GM12878 (cell line): ENCODE measurements at regions not wholly inside any gene's neighbourhood (a gene's known extent, or its start where the extent isn't known, plus 50 kb on each side); places are given as distances from the start of the nearest gene placed in this dataset.

Experiments
- ATAC-seq: fragments of 200-7000 bp; cut with Tn5 transposase; 3 replicates; pipeline ENCODE4 v1.9.1; 2020; ENCODE audit warnings: mild to moderate bottlenecking, moderate library complexity
- BruUV-seq: library from RNA; stranded (reverse); fragments of 400-500 nt; replicated peaks from 2 replicates; lab custom pipeline; 2021; lab: Mats Ljungman, UMichigan
- CTCF ChIA-PET: fragments of 300-600 bp; sonication (Branson Sonifier 250); formaldehyde crosslinking; extraction: SDS; loops from one replicate; lab custom pipeline; 2021; ENCODE audit warnings: inconsistent platforms; lab: Yijun Ruan, JAX
- POLR2A ChIA-PET: fragments of 350-600 bp; formaldehyde crosslinking; extraction: SDS; loops from one replicate; lab custom pipeline; 2021; ENCODE audit warnings: inconsistent platforms; lab: Charles Lee
- RAD21 ChIA-PET: fragments of 300-600 bp; sonication (Branson Sonifier 250); formaldehyde crosslinking; loops from one replicate; lab custom pipeline; 2023; ENCODE audit warnings: antibody characterized with exemption; ENCODE audit not compliant: unreplicated experiment; lab: Charles Lee
- SMC1A ChIA-PET: fragments of 300-600 bp; sonication (Branson Sonifier 250); formaldehyde crosslinking; loops from one replicate; lab custom pipeline; 2023; ENCODE audit not compliant: unreplicated experiment, uncharacterized antibody; lab: Charles Lee
- DNase-seq: peaks from one replicate; pipeline ENCODE4 v3.0.0-alpha.2; 2011; ENCODE audit warnings: low read depth, low spot score
- FAIRE-seq: peaks from 3 replicates; lab custom pipeline; 2011; peaks lifted over from hg19 to GRCh38; lab: Jason Lieb, UNC
- H2AFZ ChIP-seq: 2 replicates; pipeline ENCODE4 v1.6.0; 2011; ENCODE audit warnings: low read depth, low read length, control low read depth; ENCODE audit not compliant: control insufficient read depth
- H3K27ac ChIP-seq: 2 replicates; pipeline ENCODE4 v1.5.1; 2011; ENCODE audit warnings: control low read depth; ENCODE audit not compliant: control insufficient read depth, insufficient read depth
- H3K27me3 ChIP-seq, 2 experiments: replicated peaks in 1 of 2; 2 replicates each; pipeline versions ENCODE4 v1.6.0 to v1.6.1; 2011; ENCODE audit warnings: low read length in 1 of 2; ENCODE audit not compliant: control insufficient read depth in 2 of 2, insufficient read depth in 2 of 2
- H3K36me3 ChIP-seq, 2 experiments: 2 replicates each; pipeline ENCODE4 v1.5.1; 2011; ENCODE audit warnings: low read length in 1 of 2; ENCODE audit not compliant: control insufficient read depth in 2 of 2, insufficient read depth in 2 of 2
- H3K4me1 ChIP-seq: 2 replicates; pipeline ENCODE4 v1.6.1; 2011; ENCODE audit warnings: mild to moderate bottlenecking, low read length, moderate library complexity, mixed read lengths; ENCODE audit not compliant: control insufficient read depth, insufficient read depth
- H3K4me2 ChIP-seq: 2 replicates; pipeline ENCODE4 v1.6.0; 2011; ENCODE audit warnings: control low read depth; ENCODE audit not compliant: control insufficient read depth, insufficient read depth
- H3K4me3 ChIP-seq: fragments of 200-600 bp; sonication (generic); 2 replicates; pipeline ENCODE4 v1.5.1; 2016
- H3K79me2 ChIP-seq: 2 replicates; pipeline ENCODE4 v1.6.0; 2011; ENCODE audit warnings: low read length; ENCODE audit not compliant: control insufficient read depth, insufficient read depth
- H3K9ac ChIP-seq: 2 replicates; pipeline ENCODE4 v1.8.0; 2011; ENCODE audit warnings: low read length, control low read depth, mixed read lengths; ENCODE audit not compliant: control insufficient read depth, insufficient read depth
- H3K9me3 ChIP-seq: replicated peaks from 3 replicates; pipeline ENCODE4 v1.5.1; 2011; ENCODE audit warnings: mild to moderate bottlenecking, low read length; ENCODE audit not compliant: control insufficient read depth, insufficient read depth
- H4K20me1 ChIP-seq: 2 replicates; pipeline ENCODE4 v1.6.0; 2011; ENCODE audit not compliant: control insufficient read depth, insufficient read depth
- GABPA ChIP-seq: IDR thresholded peaks from 2 replicates; pipeline ENCODE4 v1.6.1; 2014; ENCODE audit warnings: antibody characterized with exemption, low read depth, mild to moderate bottlenecking, inconsistent platforms
- SMARCA5 ChIP-seq: fragments of 450-650 bp; IDR thresholded peaks from 2 replicates; pipeline ENCODE4 v1.6.1; 2017; ENCODE audit warnings: mild to moderate bottlenecking
- WGBS: methylation state at CpG from one replicate; pipeline ENCODE4 v1.1.6; 2016; ENCODE audit warnings: low lambda C conversion rate; ENCODE audit not compliant: insufficient replicate concordance, insufficient coverage; ENCODE audit errors: missing lambda C conversion rate; 5-methylcytosine and 5-hydroxymethylcytosine counted together
- in situ Hi-C: fragments of 300-500 bp; cut with MboI; formaldehyde crosslinking; loops from 9 replicates; pipeline ENCODE4 v1.14.3; 2018; ENCODE audit warnings: mixed read lengths
- intact Hi-C: fragments of 100-400 bp; cut with micrococcal nuclease; formaldehyde crosslinking; loops from one replicate; pipeline ENCODE4 v1.14.2; 2022; ENCODE audit not compliant: unreplicated experiment
- TF ChIP-seq, protein P1 (sequence below): fragments of 450-650 bp; IDR thresholded peaks from 2 replicates; pipeline ENCODE4 v1.6.1; 2017; ENCODE audit warnings: mild to moderate bottlenecking, moderate library complexity

GRCh38 chr5:57402348-57402747 is 80.3 kb downstream of the ACTBL2 start:
- ChIA-PET RAD21 (no interaction called here), CTCF (no interaction called here), POLR2A (no interaction called here), SMC1A (no interaction called here)
- no peak overlapping the region for H3K9ac ChIP-seq
- H3K4me1 ChIP-seq: no peaks in the 10 kb centered on the region
- no peak overlapping the region for H3K4me2 ChIP-seq
- H3K27me3 ChIP-seq: no peaks in the 10 kb centered on the region
- no peak for FAIRE-seq
- H3K27ac ChIP-seq: no peak overlapping the region
- TF ChIP-seq, protein P1, sequence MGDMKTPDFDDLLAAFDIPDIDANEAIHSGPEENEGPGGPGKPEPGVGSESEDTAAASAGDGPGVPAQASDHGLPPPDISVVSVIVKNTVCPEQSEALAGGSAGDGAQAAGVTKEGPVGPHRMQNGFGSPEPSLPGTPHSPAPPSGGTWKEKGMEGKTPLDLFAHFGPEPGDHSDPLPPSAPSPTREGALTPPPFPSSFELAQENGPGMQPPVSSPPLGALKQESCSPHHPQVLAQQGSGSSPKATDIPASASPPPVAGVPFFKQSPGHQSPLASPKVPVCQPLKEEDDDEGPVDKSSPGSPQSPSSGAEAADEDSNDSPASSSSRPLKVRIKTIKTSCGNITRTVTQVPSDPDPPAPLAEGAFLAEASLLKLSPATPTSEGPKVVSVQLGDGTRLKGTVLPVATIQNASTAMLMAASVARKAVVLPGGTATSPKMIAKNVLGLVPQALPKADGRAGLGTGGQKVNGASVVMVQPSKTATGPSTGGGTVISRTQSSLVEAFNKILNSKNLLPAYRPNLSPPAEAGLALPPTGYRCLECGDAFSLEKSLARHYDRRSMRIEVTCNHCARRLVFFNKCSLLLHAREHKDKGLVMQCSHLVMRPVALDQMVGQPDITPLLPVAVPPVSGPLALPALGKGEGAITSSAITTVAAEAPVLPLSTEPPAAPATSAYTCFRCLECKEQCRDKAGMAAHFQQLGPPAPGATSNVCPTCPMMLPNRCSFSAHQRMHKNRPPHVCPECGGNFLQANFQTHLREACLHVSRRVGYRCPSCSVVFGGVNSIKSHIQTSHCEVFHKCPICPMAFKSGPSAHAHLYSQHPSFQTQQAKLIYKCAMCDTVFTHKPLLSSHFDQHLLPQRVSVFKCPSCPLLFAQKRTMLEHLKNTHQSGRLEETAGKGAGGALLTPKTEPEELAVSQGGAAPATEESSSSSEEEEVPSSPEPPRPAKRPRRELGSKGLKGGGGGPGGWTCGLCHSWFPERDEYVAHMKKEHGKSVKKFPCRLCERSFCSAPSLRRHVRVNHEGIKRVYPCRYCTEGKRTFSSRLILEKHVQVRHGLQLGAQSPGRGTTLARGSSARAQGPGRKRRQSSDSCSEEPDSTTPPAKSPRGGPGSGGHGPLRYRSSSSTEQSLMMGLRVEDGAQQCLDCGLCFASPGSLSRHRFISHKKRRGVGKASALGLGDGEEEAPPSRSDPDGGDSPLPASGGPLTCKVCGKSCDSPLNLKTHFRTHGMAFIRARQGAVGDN: no peak
- TF ChIP-seq SMARCA5 (no peak), GABPA (no peak)
- H3K4me3 ChIP-seq: no peak overlapping the region
- intact Hi-C loops (no loop called here), in situ Hi-C loops (no loop called here)
- no TSS peak for BruUV-seq
- no peaks in the 10 kb centered on the region for H4K20me1 ChIP-seq
- ATAC-seq: no peak
- H3K79me2 ChIP-seq: no peaks in the 10 kb centered on the region
- no peaks in the 10 kb centered on the region for H3K36me3 ChIP-seq
- H3K9me3 ChIP-seq: no peaks in the 10 kb centered on the region
- WGBS: 44% methylated on average over 2 of the region's 2 CpGs
- H2AFZ ChIP-seq: no peak overlapping the region
- DNase-seq: no peak
